Spleen (tissue), 11 donors: ENCODE measurements at regions not wholly inside any gene's neighbourhood (a gene's known extent, or its start where the extent isn't known, plus 50 kb on each side); places are given as distances from the start of the nearest gene placed in this dataset.
A peak's percentile ranks its signal among the peaks of the same experiment; 100 is the strongest.

Source experiments
- DNase-seq: peaks from one replicate; pipeline ENCODE4 v3.0.0-alpha.2; 2020
- H3K27ac ChIP-seq, 8 donors: fragments of 200-600 bp; sonication (generic) in 7 of 8; 1 replicate in 4 of 8; 2 replicates in 4 of 8; pipeline versions ENCODE4 v1.5.0 to v1.8.0; 2016 to 2021; ENCODE audit warnings: inconsistent platforms in 4 of 8, mild to moderate bottlenecking in 4 of 8, moderate library complexity in 1 of 8
- H3K27me3 ChIP-seq, 7 donors: fragments of 200-600 bp; sonication (generic) in 6 of 7; replicated peaks in 1 of 7; 1 replicate in 4 of 7; 2 replicates in 3 of 7; pipeline versions ENCODE4 v1.5.0 to v1.8.0; 2016 to 2021; ENCODE audit warnings: inconsistent platforms in 3 of 7, mild to moderate bottlenecking in 1 of 7
- H3K36me3 ChIP-seq, 6 donors: fragments of 200-600 bp; sonication (generic) in 5 of 6; 1 replicate in 4 of 6; 2 replicates in 2 of 6; pipeline versions ENCODE4 v1.5.0 to v1.8.0; 2016 to 2021; ENCODE audit warnings: inconsistent platforms in 2 of 6
- H3K4me1 ChIP-seq, 6 donors: fragments of 200-600 bp; sonication (generic) in 5 of 6; 1 replicate in 3 of 6; 2 replicates in 3 of 6; pipeline versions ENCODE4 v1.5.0 to v1.8.0; 2016 to 2021; ENCODE audit warnings: inconsistent platforms in 3 of 6
- H3K4me3 ChIP-seq, 8 donors: fragments of 200-600 bp; sonication (generic) in 7 of 8; 1 replicate in 4 of 8; 2 replicates in 4 of 8; pipeline versions ENCODE4 v1.5.0 to v1.8.0; 2016 to 2021; ENCODE audit warnings: inconsistent platforms in 4 of 8, mild to moderate bottlenecking in 4 of 8, moderate library complexity in 2 of 8
- H3K9me3 ChIP-seq, 8 donors: fragments of 200-600 bp; sonication (generic) in 7 of 8; 1 replicate in 4 of 8; 2 replicates in 4 of 8; pipeline versions ENCODE4 v1.5.0 to v1.8.0; 2016 to 2021; ENCODE audit warnings: inconsistent platforms in 4 of 8
- POLR2A ChIP-seq, 3 donors: fragments of 450-650 bp; IDR thresholded peaks; one replicate each; pipeline ENCODE4 v1.5.1; 2017; ENCODE audit warnings: antibody characterized with exemption in 3 of 3, mild to moderate bottlenecking in 1 of 3
- POLR2AphosphoS5 ChIP-seq, 3 donors: sonication (generic); formaldehyde crosslinking; IDR thresholded peaks; one replicate each; pipeline ENCODE4 v1.5.1; 2017; ENCODE audit warnings: antibody characterized with exemption in 3 of 3
- WGBS, 5 donors: extraction: QIAGEN DNeasy Blood & Tissue Kit in 3 of 5; methylation state at CpG; one replicate each; pipeline versions ENCODE4 v1.1.5 to v1.1.7; 2013 to 2018; 5-methylcytosine and 5-hydroxymethylcytosine counted together
- intact Hi-C: fragments of 100-400 bp; cut with DNase I; formaldehyde crosslinking; loops from one replicate; pipeline ENCODE4 v1.15.0; 2023; ENCODE audit warnings: low total_unique reads
- TF ChIP-seq, protein P1 (sequence below), 11 experiments: fragments of 200-600 bp in 7 of 11; fragments of 450-650 bp in 4 of 11; sonication (generic) in 4 of 11; IDR thresholded peaks in 8 of 11; conservative IDR thresholded peaks in 3 of 11; 1 replicate in 7 of 11; 2 replicates in 4 of 11; pipeline versions ENCODE4 v1.4.0 to v1.8.0; 2016 to 2021; ENCODE audit warnings: antibody characterized with exemption in 11 of 11, inconsistent platforms in 4 of 11, mild to moderate bottlenecking in 1 of 11
- donor health status: healthy with polysubstance abuse.
- donor health status: DM: no; HTN: no; CAD: no; lungs with moderate emphysema.
- donor health status: DM: no; HTN: no; CAD: no.
- donor health status: Bipolar disorder and iron deficiency.
- donor health status: healthy.
- donor health status: DM: no; HTN: no; CAD: no.
- donor health status: DM: yes; HTN: yes; CAD: no.

- Histone ChIP-seq H3K36me3 (no peaks in the 10 kb centered on the region), H3K9me3 (no peaks in the 10 kb centered on the region), H3K4me3 (peak overlapping the region in 2 of 8 donors; percentile 4 to 45), H3K4me1 (peaks cover 13 to 59% (median 25%) of the 10 kb centered on the region in 6 donors), H3K27me3 (no peaks in the 10 kb centered on the region), H3K27ac (peak overlapping the region; percentile 28 to 81 (median 68))
- intact Hi-C loops: no loop called here
- 7 to 31% (median 17%) methylated on average over 4 to 17 of the region's 17 CpGs for WGBS, 5 donors
- DNase-seq: peak; percentile 93
- TF ChIP-seq, protein P1, sequence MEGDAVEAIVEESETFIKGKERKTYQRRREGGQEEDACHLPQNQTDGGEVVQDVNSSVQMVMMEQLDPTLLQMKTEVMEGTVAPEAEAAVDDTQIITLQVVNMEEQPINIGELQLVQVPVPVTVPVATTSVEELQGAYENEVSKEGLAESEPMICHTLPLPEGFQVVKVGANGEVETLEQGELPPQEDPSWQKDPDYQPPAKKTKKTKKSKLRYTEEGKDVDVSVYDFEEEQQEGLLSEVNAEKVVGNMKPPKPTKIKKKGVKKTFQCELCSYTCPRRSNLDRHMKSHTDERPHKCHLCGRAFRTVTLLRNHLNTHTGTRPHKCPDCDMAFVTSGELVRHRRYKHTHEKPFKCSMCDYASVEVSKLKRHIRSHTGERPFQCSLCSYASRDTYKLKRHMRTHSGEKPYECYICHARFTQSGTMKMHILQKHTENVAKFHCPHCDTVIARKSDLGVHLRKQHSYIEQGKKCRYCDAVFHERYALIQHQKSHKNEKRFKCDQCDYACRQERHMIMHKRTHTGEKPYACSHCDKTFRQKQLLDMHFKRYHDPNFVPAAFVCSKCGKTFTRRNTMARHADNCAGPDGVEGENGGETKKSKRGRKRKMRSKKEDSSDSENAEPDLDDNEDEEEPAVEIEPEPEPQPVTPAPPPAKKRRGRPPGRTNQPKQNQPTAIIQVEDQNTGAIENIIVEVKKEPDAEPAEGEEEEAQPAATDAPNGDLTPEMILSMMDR (IDR thresholded peaks at IDR 0.05 in 8 of 11, conservative IDR thresholded peaks at IDR 0.05 in 3 of 11): no peak
- TF ChIP-seq POLR2A (IDR thresholded peaks at IDR 0.05): no peak
- peak; percentile 69 to 85 (median 84) for TF ChIP-seq POLR2AphosphoS5 (IDR thresholded peaks at IDR 0.05)
Observed at GRCh38 chr17:17403899-17404576, 72.8 kb upstream of the MED9 start.

GRCh38 chr17:17405673-17406072 is 71.1 kb upstream of the MED9 start:
- intact Hi-C loops: no loop called here
- H3K27me3 ChIP-seq: no peaks in the 10 kb centered on the region
- 73 to 96% (median 91%) methylated on average over 2 of the region's 2 CpGs for WGBS, 5 donors
- no peaks in the 10 kb centered on the region for H3K9me3 ChIP-seq
- DNase-seq: no peak
- TF ChIP-seq POLR2A (IDR thresholded peaks at IDR 0.05) (no peak), POLR2AphosphoS5 (IDR thresholded peaks at IDR 0.05) (no peak)
- TF ChIP-seq, protein P1 (IDR thresholded peaks at IDR 0.05 in 8 of 11, conservative IDR thresholded peaks at IDR 0.05 in 3 of 11): no peak
- H3K36me3 ChIP-seq: no peaks in the 10 kb centered on the region
- H3K27ac ChIP-seq: no peak overlapping the region
- H3K4me3 ChIP-seq: no peak overlapping the region
- H3K4me1 ChIP-seq: peaks cover 11 to 54% (median 25%) of the 10 kb centered on the region in 6 donors

DNA sequence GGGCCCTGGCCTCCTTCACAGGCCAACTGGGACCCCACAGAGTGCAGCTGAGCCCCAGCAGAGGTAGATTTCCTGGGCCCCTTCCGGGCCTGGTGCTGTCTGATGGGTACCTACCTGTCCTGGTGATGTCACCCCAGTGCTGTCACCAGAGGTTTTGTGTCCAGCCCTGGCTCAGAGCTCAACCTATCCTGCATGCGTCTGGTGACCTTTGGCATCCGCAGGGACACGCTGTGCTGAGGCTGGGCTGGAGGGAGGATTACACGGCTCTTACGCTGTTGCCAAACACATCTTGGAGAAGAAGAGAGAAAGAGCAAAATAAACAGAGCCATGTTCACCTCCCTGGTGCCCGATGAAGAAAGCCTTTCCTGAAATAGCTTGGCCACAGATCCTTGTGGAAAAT is 70.6 kb upstream of the MED9 start:
- WGBS, 5 donors: 84 to 91% (median 89%) methylated on average over 7 of the region's 7 CpGs
- TF ChIP-seq, protein P1 (IDR thresholded peaks at IDR 0.05 in 8 of 11, conservative IDR thresholded peaks at IDR 0.05 in 3 of 11): no peak
- TF ChIP-seq POLR2AphosphoS5 (IDR thresholded peaks at IDR 0.05) (no peak), POLR2A (IDR thresholded peaks at IDR 0.05) (no peak)
- Histone ChIP-seq H3K9me3 (no peaks in the 10 kb centered on the region), H3K4me3 (no peak overlapping the region), H3K4me1 (peaks cover 11 to 54% (median 25%) of the 10 kb centered on the region in 6 donors), H3K36me3 (no peaks in the 10 kb centered on the region), H3K27me3 (no peaks in the 10 kb centered on the region), H3K27ac (no peak overlapping the region)
- DNase-seq: no peak
- intact Hi-C loops: no loop called here

DNA sequence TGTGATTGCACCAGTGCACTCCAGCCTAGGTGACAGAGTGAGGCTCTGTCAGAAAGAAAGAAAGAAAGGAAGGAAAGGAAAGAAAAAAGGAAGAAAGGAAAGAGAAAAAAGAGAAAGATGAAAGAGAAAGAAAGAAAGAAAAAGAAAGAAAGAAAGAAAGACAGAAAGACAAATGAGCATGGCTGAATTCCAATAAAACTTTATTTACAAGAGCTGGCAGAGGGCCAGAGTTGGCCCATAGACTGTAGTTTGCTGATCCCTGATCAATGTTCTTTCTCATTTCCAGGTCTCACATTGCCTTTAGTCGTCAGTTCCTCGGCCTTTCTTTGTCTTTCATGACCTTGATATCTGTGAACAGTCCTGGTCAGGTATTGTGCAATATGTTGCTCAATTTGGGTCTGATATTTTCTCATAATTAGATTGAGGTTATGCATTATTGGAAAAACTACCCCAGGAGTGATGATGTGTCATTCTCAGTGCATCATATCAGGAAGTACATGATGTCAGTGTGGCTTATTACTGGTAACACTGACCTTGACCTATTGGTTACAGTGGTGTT is 68.5 kb upstream of the MED9 start:
- intact Hi-C loops: no loop called here
- H3K9me3 ChIP-seq: no peaks in the 10 kb centered on the region
- 25 to 73% (median 44%) methylated on average over 2 of the region's 2 CpGs for WGBS, 5 donors
- no peak overlapping the region for H3K4me3 ChIP-seq
- no peaks in the 10 kb centered on the region for H3K36me3 ChIP-seq
- H3K27me3 ChIP-seq: no peaks in the 10 kb centered on the region
- no peak for DNase-seq
- TF ChIP-seq POLR2AphosphoS5 (IDR thresholded peaks at IDR 0.05) (no peak), POLR2A (IDR thresholded peaks at IDR 0.05) (no peak)
- TF ChIP-seq, protein P1 (IDR thresholded peaks at IDR 0.05 in 8 of 11, conservative IDR thresholded peaks at IDR 0.05 in 3 of 11): no peak
- peaks cover 9 to 41% (median 18%) of the 10 kb centered on the region in 6 donors for H3K4me1 ChIP-seq
- H3K27ac ChIP-seq: no peak overlapping the region
